GM12891 (cell line): ENCODE measurements at regions not wholly inside any gene's neighbourhood (a gene's known extent, or its start where the extent isn't known, plus 50 kb on each side); places are given as distances from the start of the nearest gene placed in this dataset.

Source experiments
- POLR2A ChIP-seq: IDR thresholded peaks from 2 replicates; pipeline ENCODE4 v1.6.1; 2011; ENCODE audit warnings: low read depth, low read length, control low read depth
- POLR2AphosphoS5 ChIP-seq: IDR thresholded peaks from 2 replicates; pipeline ENCODE4 v1.6.1; 2011; ENCODE audit warnings: low read depth, low read length, control low read depth
- SPI1 ChIP-seq: IDR thresholded peaks from 2 replicates; pipeline ENCODE4 v1.6.1; 2011; ENCODE audit warnings: low read depth, low read length, control low read depth

GRCh38 chr2:54054774-54055173, 60.6 kb upstream of the ACYP2 start:
- TF ChIP-seq POLR2A: no peak
- no peak for TF ChIP-seq POLR2AphosphoS5
- no peak for TF ChIP-seq SPI1
